Fibroblast of skin of back (primary cell): ENCODE measurements at regions not wholly inside any gene's neighbourhood (a gene's known extent, or its start where the extent isn't known, plus 50 kb on each side); places are given as distances from the start of the nearest gene placed in this dataset.

Source experiments
- DNase-seq: peaks from one replicate; pipeline ENCODE4 v3.0.0-alpha.2; 2013

- no peak for DNase-seq
Observed at GRCh38 chr3:25113891-25114290, 314.2 kb upstream of the RARB start.

DNA sequence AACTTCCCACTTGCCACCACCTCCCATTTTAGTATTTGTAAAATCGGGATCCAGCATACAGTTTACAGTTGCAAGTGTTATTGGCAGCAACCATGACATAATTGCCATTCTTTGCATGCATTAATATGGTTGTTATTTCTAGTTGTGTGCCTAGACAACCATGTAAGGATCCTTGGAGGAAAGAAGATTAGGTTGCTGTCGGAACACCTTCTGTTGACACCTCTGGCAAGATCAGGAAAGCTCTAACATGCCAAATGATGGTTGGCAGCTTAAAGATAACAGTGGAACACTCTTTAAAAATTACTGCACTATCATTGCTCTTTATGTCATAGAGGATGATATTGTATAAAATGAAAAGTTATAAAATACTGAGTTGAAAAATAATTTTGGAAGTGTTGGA is 313.5 kb upstream of the RARB start:
- no peak for DNase-seq

- DNase-seq, result no peak
Observed at GRCh38 chr3:25117005-25117593, 311.0 kb upstream of the RARB start.

DNA sequence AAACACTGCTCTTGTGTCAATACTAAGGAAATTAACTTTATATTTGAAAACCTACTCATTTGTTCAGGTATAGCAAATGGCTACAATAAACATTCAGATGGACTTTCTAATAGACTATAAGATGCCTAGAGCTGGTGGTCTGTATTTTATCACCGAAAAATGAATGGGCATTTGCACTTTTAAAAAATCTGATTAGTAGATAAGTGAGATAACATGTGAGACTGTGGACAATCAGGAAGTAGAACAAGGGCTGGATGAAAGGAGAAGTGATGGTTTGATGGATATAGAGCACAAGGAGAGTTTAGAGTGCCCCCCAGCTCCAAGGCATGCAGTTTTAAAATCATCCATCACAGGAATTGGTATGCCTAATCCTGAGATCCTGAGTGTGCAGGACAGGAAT is 308.4 kb upstream of the RARB start:
- no peak for DNase-seq

- DNase-seq, result no peak
Observed at GRCh38 chr3:25120665-25121064, 307.4 kb upstream of the RARB start.

- no peak for DNase-seq
Observed at GRCh38 chr3:25125201-25125600, 302.9 kb upstream of the RARB start.

DNA sequence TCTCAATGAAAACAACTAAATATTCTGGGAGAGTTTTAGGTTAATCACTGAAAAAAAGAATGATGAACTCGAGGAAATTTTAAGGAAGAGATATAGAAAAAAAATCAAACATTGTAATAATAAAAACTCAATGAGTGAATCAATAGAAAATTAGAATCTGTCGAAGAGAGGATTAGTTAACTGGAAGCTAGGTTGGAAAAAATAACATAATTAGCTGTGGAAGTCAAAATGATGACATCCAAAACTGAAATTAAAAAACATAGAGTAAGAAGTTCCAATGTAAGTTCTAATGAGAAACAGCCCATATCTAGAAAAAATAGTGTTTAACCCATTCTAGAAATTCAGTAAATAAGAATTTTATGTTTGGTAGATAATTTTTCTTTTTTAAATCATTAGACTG is 299.3 kb upstream of the RARB start:
- DNase-seq, result no peak

GRCh38 chr3:25130724-25131520 is 297.1 kb upstream of the RARB start:
- no peak for DNase-seq

- no peak for DNase-seq
Observed at GRCh38 chr3:25133588-25133987, 294.5 kb upstream of the RARB start.

- no peak for DNase-seq
Observed at GRCh38 chr3:25137606-25138005, 290.5 kb upstream of the RARB start.

DNA sequence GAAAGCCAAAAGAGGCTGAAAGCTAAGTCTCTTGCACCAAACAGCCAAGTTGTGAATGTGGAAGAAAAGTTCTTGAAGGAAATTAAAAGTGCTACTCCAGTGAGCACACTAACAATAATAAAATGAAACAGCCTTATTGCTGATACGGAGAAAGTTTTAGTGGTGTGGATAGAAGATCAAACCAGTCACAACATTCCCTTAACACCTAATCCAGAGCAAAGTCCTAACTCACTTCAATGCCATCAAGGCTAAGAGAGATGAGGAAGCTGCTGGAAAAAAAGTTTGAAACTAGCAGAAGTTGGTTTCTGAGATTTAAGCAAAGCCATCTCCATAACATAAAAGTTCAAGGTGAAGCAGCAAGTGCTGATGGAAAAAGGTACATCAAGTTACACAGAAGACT is 288.8 kb upstream of the RARB start:
- no peak for DNase-seq

GRCh38 chr3:25142609-25143355 is 285.3 kb upstream of the RARB start:
- DNase-seq, result no peak

DNA sequence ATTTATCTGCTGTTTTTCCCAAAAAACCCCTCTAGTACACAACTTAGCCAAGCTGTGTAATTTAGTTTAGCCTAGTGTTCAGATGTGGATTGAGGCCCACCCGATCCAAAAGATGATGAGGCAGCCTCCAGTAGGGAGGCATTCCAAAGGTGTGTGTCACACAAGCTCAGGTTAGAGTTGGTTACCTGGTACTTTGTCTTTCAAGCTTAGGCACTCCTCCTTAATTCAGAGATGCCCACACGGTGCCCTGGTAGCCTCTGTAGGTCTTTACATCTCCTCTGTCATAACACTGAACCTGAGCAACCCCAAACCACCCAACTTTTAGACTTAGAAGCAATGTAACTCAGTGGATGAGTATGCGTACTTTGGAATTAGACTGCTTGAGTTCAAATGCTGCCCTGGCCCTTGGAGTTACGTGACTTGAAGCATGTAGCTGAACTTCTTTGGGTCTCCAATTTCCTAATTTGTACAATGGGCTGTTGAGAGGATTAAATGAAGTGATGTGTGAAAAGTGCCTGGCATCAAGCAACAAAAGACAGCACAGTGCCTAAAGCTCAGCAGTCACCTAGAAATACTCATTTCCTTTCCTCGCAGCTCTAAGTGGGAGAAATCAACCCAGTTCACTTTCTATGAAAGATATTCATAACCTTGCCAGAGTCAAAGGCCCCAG is 284.6 kb upstream of the RARB start:
- DNase-seq, result no peak

DNA sequence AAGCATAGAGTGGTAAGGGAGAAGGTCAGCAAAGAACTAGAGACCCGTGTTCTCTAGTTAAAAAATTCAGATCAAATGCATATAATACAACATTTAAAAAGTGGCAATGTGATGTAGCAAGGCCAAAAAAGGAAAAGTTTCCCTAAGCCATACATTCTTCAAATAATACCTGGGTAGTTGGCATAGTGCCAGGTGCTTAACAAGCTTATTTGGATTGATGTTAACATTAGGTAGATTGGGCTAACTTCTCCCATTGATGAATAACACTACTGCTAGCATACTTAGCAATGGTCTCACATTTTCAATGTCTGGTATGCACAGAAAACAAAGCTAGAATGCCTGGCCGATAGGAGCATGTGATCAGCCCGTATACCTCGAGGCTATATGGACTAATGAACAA is 283.6 kb upstream of the RARB start:
- no peak for DNase-seq

- no peak for DNase-seq
Observed at GRCh38 chr3:25145176-25145575, 282.9 kb upstream of the RARB start.

DNA sequence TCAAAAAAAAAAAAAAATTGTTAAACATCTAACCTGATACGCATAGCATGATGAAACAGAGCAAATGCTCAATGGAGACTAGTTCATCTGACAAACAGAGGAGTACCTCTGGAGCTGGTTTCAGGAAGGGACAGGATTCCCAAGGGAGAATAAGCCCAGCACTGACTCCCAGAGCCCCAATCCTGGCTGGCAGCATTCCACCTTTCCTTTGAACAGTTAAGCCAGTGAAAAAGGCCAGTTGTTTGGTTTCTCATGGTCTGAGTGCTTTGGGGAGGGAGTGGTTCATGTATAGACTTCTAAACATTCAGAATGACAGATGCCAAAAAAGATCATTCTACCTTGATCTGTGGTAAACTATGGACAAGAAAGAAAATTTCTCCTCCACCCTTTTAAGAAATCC is 277.9 kb upstream of the RARB start:
- peak; percentile 11 for DNase-seq

DNA sequence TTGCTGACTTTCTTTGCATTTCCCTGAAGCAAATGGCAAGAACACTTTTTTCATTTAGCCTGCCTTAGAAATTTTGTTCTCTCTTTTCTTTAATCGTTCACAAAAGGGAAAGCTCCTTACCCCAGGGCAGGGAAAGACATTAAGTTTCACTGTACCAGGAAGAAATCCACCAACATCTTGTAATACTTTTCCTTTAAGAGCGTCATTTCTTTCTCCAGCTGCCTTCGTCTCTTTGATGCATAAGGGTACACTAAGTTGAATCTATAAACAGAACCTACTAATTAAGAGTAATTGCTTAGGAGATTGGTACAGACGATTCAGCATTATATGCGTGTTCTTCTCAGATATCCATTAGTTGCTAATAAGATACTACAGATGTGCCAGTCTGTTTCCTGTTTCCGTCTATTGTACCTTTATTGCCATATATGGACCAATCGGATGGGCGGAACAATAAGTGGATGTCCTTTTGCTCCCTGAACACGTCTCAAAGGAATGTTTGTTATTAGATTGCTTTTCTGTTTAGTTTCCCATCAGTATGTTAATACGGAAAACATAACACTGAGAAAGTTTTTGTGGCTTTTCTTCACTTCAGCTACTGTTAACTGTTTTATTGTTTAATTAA is 276.7 kb upstream of the RARB start:
- DNase-seq, result peak; percentile 53

GRCh38 chr3:25151903-25152295 is 276.2 kb upstream of the RARB start:
- peak; percentile 15 for DNase-seq

DNA sequence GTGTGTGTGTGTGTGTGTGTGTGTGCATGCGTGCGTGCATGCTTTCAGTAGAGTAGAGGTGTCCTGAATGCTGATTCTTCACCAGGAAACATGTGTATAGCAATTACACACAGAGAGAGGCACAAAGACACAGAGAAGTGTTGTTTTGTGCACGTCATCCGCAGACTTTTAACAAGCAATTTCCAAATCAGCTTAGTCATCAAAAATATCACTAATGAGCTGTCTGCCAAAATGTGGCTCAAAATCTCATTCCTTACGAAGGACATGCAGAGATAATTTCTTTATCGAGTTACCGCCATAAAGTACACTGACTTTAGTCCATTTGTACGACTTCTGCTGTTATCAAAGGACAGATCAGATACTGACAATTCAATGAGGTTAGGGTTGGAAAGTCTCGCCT is 274.9 kb upstream of the RARB start:
- DNase-seq, result no peak

GRCh38 chr3:25153561-25153960 is 274.5 kb upstream of the RARB start:
- DNase-seq, result no peak

DNA sequence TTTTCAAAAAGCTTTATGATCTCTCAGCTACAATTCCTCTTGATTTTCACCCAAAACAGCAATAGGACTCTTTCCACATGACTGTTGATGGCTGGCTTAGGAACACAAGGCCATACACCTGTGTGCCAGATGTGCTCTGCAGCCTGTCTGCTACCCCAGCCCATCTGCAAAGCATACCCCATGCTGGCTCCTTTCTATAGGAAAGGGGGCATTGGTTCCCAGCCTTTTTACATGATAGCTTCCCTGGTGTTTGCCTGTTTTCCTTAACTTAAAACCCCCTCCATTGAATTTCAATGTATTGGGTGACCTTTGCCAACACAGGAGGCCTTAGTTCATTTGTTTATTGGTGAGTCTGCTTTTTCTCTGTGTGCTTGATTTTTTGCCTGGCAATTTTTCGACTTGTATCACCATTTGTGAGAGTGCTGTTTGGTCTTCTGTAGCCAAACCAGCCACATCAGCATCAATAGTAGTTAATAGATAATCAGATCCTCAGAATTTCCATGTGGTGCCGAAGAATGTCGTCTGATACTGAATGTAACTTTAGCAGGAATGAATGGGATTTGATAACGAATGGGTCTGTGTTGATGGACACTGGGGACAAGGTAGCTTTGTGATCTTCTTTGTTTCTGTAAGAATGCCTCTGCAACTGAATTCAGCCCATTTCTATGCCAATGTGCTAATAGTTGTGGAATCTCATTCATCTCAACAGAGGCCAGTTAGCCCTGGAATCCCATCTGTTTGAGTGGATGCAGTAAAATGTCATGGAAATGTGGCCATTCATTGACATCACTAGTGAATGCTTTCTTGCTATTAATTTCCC is 272.2 kb upstream of the RARB start:
- DNase-seq, result peak; percentile 61

DNA sequence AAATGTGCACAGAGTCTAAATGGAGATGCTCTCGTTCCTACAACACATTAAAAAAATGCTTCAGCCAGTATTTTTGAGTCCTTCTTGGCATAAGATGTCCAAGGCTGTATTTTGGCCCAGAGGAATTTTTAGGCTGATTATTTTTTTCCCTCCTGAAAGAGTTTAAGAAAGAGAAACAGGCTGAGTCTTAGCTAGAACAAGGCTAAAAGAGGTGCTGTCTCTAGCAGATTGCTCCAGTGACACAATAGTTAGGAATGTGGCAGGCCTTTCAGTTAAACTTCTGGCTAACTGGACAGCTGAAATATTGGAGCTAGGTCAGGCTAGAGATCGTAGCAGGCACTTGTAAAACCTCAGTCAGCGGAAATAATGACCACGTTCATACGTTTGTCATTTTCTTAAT is 271.4 kb upstream of the RARB start:
- DNase-seq, result peak; percentile 83
